Panc1 (cell line): ENCODE measurements at regions not wholly inside any gene's neighbourhood (a gene's known extent, or its start where the extent isn't known, plus 50 kb on each side); places are given as distances from the start of the nearest gene placed in this dataset.

Experiments
- ATAC-seq: fragments of 200-7000 bp; cut with Tn5 transposase; 2 replicates; pipeline ENCODE4 v1.9.1; 2020; ENCODE audit warnings: mild to moderate bottlenecking, moderate library complexity
- BruUV-seq: library from RNA; stranded (reverse); fragments of 400-500 nt; replicated peaks from 2 replicates; lab custom pipeline; 2021; lab: Mats Ljungman, UMichigan
- CTCF ChIA-PET: fragments of 300-600 bp; sonication (Branson Sonifier 250); formaldehyde crosslinking; loops from one replicate; lab custom pipeline; 2022; ENCODE audit warnings: antibody characterized with exemption; lab: Charles Lee
- POLR2A ChIA-PET: fragments of 300-600 bp; sonication (Branson Sonifier 250); formaldehyde crosslinking; loops from one replicate; lab custom pipeline; 2022; ENCODE audit warnings: antibody characterized with exemption; lab: Charles Lee
- DNase-seq: peaks from one replicate; pipeline ENCODE4 v3.0.0-alpha.2; 2010; ENCODE audit warnings: low read depth, low spot score
- H3K27ac ChIP-seq: 2 replicates; pipeline ENCODE4 v1.5.1; 2011; ENCODE audit warnings: mild to moderate bottlenecking, low read length, inconsistent platforms
- H3K27me3 ChIP-seq: fragments of 200-500 bp; sonication (Bioruptor generic); 2 replicates; pipeline ENCODE4 v1.6.0; 2014; ENCODE audit warnings: low read length, inconsistent platforms; ENCODE audit not compliant: control insufficient read depth, insufficient read depth
- H3K36me3 ChIP-seq: fragments of 200-500 bp; sonication (Bioruptor generic); 2 replicates; pipeline ENCODE4 v1.5.1; 2014; ENCODE audit warnings: inconsistent platforms, mild to moderate bottlenecking, low read length, moderate library complexity; ENCODE audit not compliant: control insufficient read depth, insufficient read depth
- H3K4me1 ChIP-seq: 2 replicates; pipeline ENCODE4 v1.5.1; 2011; ENCODE audit warnings: inconsistent platforms, mild to moderate bottlenecking, low read length, moderate library complexity; ENCODE audit not compliant: control insufficient read depth, insufficient read depth
- H3K4me3 ChIP-seq, 2 experiments: 2 replicates each; pipeline ENCODE4 v1.5.1; 2011 to 2012; ENCODE audit warnings: low read depth in 2 of 2, low read length in 2 of 2, mild to moderate bottlenecking in 2 of 2, inconsistent platforms in 1 of 2, moderate library complexity in 1 of 2
- H3K9me3 ChIP-seq: fragments of 200-500 bp; sonication (Bioruptor generic); 2 replicates; pipeline ENCODE4 v1.5.1; 2014; ENCODE audit warnings: low read depth, mild to moderate bottlenecking, inconsistent platforms, low read length, moderate library complexity; ENCODE audit not compliant: control insufficient read depth, insufficient read depth
- CTCF ChIP-seq: fragments of 450-650 bp; IDR thresholded peaks from 2 replicates; pipeline ENCODE4 v1.5.1; 2017; ENCODE audit warnings: mild to moderate bottlenecking
- POLR2AphosphoS5 ChIP-seq: IDR thresholded peaks from 2 replicates; pipeline ENCODE4 v1.6.1; 2012; ENCODE audit warnings: mild to moderate bottlenecking, low read depth, low read length, moderate library complexity
- REST ChIP-seq, 2 experiments: IDR thresholded peaks; 2 replicates each; pipeline ENCODE4 v1.6.1; 2011 to 2012; ENCODE audit warnings: low read depth in 2 of 2, control low read depth in 1 of 2, low read length in 1 of 2, mild to moderate bottlenecking in 1 of 2, moderate library complexity in 1 of 2; ENCODE audit not compliant: insufficient read depth in 1 of 2
- SIN3A ChIP-seq: IDR thresholded peaks from 2 replicates; pipeline ENCODE4 v1.6.1; 2012; ENCODE audit warnings: low read depth, mild to moderate bottlenecking, low read length, moderate library complexity, borderline replicate concordance; ENCODE audit not compliant: insufficient read depth
- TCF7L2 ChIP-seq: IDR thresholded peaks from 2 replicates; pipeline ENCODE4 v1.6.1; 2011; ENCODE audit warnings: mild to moderate bottlenecking, low read depth, low read length, inconsistent platforms
- in situ Hi-C: cut with HindIII; loops from 2 replicates; pipeline ENCODE4 v1.10.0; 2016; ENCODE audit warnings: low sequenced_read_pairs, low pct_unique_long_range_greater_than_20kb
- intact Hi-C: fragments of 100-400 bp; cut with micrococcal nuclease; formaldehyde crosslinking; loops from one replicate; pipeline ENCODE4 v1.10.0; 2022; ENCODE audit not compliant: unreplicated experiment

- CTCF ChIA-PET = no interaction called here
- no peak for ATAC-seq
- Histone ChIP-seq H3K27me3 (no peaks in the 10 kb centered on the region), H3K27ac (no peak overlapping the region), H3K9me3 (no peaks in the 10 kb centered on the region), H3K4me1 (no peaks in the 10 kb centered on the region), H3K4me3 (no peak overlapping the region), H3K36me3 (no peaks in the 10 kb centered on the region)
- BruUV-seq = no TSS peak
- intact Hi-C loops (no loop called here), in situ Hi-C loops (no loop called here)
- TF ChIP-seq CTCF (peak; percentile 31; the same call in 1 of the 2 replicates), REST (IDR thresholded peaks at IDR 0.05; ENCODE audit: insufficient read depth in 1 of 2, low read depth in 2 of 2, low read length in 1 of 2) (no peak)
- no peak for DNase-seq
- POLR2A ChIA-PET = interaction anchor here (0.6 kb wide), 1 partner anchor 137 kb away, joined by 3 read pairs; no protein-coding TSS in a partner anchor
Observed at GRCh38 chr11:107078375-107078774, 60.1 kb upstream of the GUCY1A2 start.

- DNase-seq (no peak), ATAC-seq (no peak)
- H3K9me3 ChIP-seq = no peaks in the 10 kb centered on the region
- H3K4me1 ChIP-seq = no peaks in the 10 kb centered on the region
- H3K36me3 ChIP-seq = no peaks in the 10 kb centered on the region
- in situ Hi-C loops = no loop called here
- CTCF ChIA-PET = no interaction called here
- no peak overlapping the region for H3K27ac ChIP-seq
- no peaks in the 10 kb centered on the region for H3K27me3 ChIP-seq
- no TSS peak for BruUV-seq
- intact Hi-C loops = no loop called here
- TF ChIP-seq TCF7L2 (no peak), REST (IDR thresholded peaks at IDR 0.05; ENCODE audit: insufficient read depth in 1 of 2, low read depth in 2 of 2, low read length in 1 of 2) (no peak), POLR2AphosphoS5 (no peak), CTCF (no peak), SIN3A (no peak)
- POLR2A ChIA-PET = no interaction called here
- no peak overlapping the region for H3K4me3 ChIP-seq
Observed at GRCh38 chr11:107076832-107077231, 58.6 kb upstream of the GUCY1A2 start.
